ENCODE measurements at regions not wholly inside any gene's neighbourhood (a gene's known extent, or its start where the extent isn't known, plus 50 kb on each side); places are given as distances from the start of the nearest gene placed in this dataset.

DNA sequence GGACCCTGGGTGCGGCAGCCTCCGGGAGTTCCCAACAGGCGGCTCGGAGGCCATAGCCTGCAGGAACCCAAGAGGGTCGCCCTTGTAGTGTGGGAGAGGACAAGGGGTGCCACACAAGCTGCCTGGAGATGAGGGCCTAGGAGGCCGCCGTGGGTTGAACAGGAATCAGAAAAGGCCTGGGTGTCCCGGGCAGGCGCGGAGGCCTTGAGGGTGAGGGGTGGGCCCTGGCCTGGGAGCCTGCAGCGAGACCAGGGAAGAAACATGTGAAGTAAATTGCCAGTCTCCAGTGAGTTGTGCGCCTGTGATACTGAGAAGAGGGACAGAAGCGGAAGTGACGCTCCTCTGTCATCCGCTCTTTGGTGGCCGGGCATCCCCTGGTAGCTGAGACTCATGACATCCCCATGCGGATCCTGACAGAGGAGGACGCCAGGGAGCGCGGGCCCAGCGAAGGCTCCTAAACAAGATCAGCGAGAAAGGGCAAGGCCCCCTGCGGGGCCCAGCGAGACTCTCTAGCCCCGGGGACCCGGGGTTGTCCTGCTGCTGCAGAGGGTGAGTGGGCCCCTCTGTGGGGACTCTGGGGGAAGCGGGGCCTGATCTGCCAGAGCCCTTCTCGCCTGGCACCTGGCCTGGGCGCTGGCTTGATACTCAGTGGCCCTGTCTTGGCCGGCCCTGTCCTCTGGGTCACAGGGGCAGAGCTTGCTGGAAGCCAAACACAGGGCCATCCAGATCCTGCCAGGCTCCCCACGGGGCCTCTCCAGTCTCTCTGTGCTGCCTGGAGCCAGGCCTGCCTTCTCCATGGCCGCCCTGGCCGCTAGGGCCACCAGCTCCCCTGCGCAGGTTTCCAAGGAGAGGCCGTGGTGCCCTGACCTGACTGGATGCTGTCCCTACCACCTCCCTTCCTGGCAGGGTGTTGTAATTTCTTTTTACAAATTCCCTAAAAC is 788.4 kb downstream of the TLE4 start:
- BruUV-seq (replicated peaks) = no TSS peak
- 4% methylated on average over 11 of the region's 35 CpGs for WGBS (ENCODE audit: insufficient coverage, low coverage, missing lambda C conversion rate)

More for the DNA sequence above, 788.4 kb downstream of the TLE4 start:
- H3K4me2 ChIP-seq (ENCODE audit: insufficient read depth, low read length) = no peak overlapping the region
- H4K20me1 ChIP-seq (replicated peaks; ENCODE audit: control insufficient read depth, insufficient read depth, low read length) = no peaks in the 10 kb centered on the region
- no peak for DNase-seq (ENCODE audit: extremely low read depth in 1 of 4, low spot score in 3 of 4)
- H3K4me3 ChIP-seq = no peak overlapping the region
- in situ Hi-C loops (cut with MboI) (no loop called here), intact Hi-C loops (cut with micrococcal nuclease) (no loop called here)
- TF ChIP-seq ZNF785 (CRISPR knock-in tag; IDR thresholded peaks at IDR 0.05) (no peak), HDAC1 (IDR thresholded peaks at IDR 0.05) (no peak), CHD7 (IDR thresholded peaks at IDR 0.05; ENCODE audit: low read depth, low read length) (no peak), GATAD2A (IDR thresholded peaks at IDR 0.05) (no peak), FOXJ3 (CRISPR knock-in tag; IDR thresholded peaks at IDR 0.05) (no peak), HIVEP1 (CRISPR knock-in tag; IDR thresholded peaks at IDR 0.05) (no peak)
- TF ChIP-seq, protein P1, sequence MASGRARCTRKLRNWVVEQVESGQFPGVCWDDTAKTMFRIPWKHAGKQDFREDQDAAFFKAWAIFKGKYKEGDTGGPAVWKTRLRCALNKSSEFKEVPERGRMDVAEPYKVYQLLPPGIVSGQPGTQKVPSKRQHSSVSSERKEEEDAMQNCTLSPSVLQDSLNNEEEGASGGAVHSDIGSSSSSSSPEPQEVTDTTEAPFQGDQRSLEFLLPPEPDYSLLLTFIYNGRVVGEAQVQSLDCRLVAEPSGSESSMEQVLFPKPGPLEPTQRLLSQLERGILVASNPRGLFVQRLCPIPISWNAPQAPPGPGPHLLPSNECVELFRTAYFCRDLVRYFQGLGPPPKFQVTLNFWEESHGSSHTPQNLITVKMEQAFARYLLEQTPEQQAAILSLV (tag; IDR thresholded peaks at IDR 0.05) = no peak
- H3K27me3 ChIP-seq (ENCODE audit: control insufficient read depth in 2 of 2, insufficient read depth in 2 of 2, low read length in 2 of 2) = no peaks in the 10 kb centered on the region
- H3K9me1 ChIP-seq (ENCODE audit: control insufficient read depth, insufficient read depth, low read length) = no peaks in the 10 kb centered on the region
- no peak overlapping the region for H3K27ac ChIP-seq (ENCODE audit: extremely low read depth, low read depth, low read length)
- H3K4me1 ChIP-seq (replicated peaks in 1 of 2; ENCODE audit: control insufficient read depth in 2 of 2, insufficient read depth in 2 of 2, low read length in 2 of 2) = no peaks in the 10 kb centered on the region
- no peaks in the 10 kb centered on the region for H3K9me3 ChIP-seq (replicated peaks; ENCODE audit: control insufficient read depth, insufficient read depth, low read depth, low read length)
- CTCF ChIA-PET (ENCODE audit: low intra/inter-chr PET ratio) = no interaction called here
- ATAC-seq = no peak
- no peaks in the 10 kb centered on the region for H3K79me2 ChIP-seq (ENCODE audit: control insufficient read depth, insufficient read depth, low read length)
- no peak overlapping the region for H3K9ac ChIP-seq (ENCODE audit: insufficient read depth in 1 of 2, low read depth in 2 of 2, low read length in 2 of 2)
- POLR2A ChIA-PET = no interaction called here
- no peak overlapping the region for H2AFZ ChIP-seq (ENCODE audit: low read depth, low read length)
- FAIRE-seq = no peak
- H3K36me3 ChIP-seq (ENCODE audit: control insufficient read depth, insufficient read depth, low read length) = no peaks in the 10 kb centered on the region
